ENCODE measurements at regions not wholly inside any gene's neighbourhood (a gene's known extent, or its start where the extent isn't known, plus 50 kb on each side); places are given as distances from the start of the nearest gene placed in this dataset.

DNA sequence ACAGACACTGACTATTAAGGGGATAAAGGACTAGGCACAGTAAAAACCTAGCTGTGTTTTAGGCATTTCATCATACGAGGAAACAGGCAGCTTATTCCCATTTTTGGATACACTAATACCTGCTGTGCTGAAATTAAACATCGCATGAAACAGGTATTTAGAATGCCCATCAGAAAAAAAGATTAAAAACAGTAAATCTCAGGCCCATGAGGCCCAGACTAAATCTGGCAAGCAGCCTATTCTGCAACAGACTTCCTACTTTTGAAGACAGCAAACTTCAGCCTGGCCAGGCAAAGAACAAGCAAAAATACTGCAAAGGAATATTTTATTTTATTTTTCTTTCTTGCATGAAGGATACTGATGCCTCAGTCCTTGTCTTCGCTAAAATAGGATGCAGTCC is 240.2 kb downstream of the LMO4 start:
- no peak for DNase-seq

DNA sequence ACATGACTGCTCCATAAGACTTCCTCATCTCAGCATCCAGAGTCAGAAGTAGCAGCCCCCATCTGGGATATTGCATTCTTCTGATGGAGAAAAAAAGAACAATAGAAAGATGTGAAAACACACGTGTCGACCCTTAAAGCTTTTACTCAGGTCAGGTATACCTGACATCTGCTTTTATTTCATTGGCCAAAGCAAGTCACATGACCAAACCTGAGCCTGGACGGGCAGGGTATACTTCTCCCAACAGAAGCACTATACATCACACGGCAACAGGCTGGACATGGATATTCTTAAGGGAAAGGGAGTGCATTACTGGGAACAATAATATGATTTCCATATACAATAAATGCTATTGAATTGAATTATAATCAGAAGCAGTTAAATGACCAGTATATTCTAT is 243.3 kb downstream of the LMO4 start:
- DNase-seq: no peak

- no peak for DNase-seq
These were observed 244.2 kb downstream of the LMO4 start for GRCh38 chr1:87572891-87573290.

DNA sequence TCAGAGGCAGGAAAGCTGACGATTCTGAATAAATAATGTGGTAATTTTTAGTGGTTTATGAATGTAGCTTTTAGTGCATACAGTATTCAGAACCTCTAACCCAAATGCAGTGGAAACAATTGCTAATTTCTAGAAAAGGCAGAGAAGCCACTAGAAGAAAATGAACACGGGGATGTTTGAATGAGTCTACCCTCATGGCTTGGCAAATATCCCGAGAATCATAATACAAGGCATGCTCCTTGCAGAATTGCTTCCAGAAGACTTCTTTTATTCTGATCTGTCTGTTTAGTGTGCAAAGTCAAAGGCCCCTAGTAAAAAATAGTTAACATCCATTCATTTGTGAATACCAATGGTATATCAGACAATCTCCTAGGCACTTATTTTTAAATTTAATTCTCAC is 246.8 kb downstream of the LMO4 start:
- no peak for DNase-seq

DNA sequence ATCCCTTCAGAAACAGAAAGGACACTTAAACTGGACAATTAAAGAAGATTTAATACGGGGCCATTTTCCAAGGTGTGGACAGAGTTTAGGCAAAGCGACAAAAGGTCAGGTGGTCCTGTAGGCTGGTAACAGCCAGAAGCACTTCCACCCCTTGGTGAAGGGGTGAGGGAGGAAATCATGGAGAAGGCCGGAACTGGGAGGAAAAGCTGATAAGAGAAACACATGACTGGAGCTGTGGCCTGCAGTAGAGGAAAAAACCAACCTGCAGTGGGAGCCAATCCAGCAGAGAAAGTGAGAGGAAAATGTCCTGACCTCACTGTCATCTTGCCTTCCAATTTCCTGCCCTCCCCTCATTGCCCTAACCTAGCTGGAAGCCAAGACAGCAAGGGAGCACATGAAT is 249.8 kb downstream of the LMO4 start:
- no peak for DNase-seq

DNA sequence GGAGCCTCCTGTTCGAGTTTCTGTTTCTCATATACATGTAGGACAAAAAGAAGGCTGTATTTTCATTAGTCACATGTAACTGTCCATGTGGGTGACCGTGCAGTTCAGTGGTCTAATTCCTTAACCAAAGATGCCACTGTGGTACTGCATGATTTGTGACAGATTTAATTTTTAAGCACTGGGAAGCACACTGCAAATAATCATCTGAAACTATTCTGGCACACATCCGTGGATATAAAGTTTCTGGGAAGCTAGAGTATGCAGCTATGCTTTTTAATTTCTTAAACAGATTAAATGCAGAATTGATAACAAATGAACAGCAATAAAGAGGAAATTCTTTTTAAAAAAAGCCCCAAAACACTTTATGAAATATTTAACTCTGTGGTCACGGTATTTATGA is 254.8 kb downstream of the LMO4 start:
- no peak for DNase-seq

DNA sequence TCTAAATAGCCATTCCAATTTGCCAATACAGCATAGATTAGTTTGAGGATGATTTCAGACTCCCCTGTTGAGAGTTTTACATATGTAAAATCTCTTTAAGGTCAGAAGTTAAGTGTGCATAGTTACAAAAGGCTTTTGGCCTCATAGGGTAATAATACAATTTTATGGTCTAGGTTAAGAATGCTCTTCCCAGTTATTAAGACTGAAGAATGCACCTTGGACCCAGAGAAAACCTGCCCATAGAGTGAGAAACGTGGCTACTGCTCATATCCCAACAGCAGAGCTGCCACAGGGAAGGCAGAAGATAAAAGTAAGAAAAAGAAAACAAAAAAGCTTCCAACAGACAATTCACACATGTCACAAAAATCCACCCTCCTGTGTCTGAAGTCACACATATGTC is 255.9 kb downstream of the LMO4 start:
- DNase-seq: no peak

DNA sequence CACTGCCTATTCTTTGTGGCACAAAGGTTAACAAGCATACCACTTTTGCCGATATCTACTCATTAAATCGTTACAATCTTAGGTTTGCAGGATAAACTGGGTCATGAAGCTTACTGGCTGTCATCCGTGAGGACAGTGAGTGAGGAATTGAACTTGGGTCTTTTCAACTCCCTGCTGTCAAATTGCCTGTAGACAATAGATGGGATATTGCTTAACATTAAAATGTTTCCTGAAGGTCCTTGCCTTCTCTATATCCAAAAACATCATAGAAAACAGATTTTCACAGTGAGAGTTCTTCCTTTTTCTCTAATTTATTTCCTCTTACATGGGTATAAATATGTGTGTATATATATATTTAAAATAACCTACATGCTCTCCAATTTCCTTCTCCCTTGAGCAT is 257.8 kb downstream of the LMO4 start:
- DNase-seq: no peak

DNA sequence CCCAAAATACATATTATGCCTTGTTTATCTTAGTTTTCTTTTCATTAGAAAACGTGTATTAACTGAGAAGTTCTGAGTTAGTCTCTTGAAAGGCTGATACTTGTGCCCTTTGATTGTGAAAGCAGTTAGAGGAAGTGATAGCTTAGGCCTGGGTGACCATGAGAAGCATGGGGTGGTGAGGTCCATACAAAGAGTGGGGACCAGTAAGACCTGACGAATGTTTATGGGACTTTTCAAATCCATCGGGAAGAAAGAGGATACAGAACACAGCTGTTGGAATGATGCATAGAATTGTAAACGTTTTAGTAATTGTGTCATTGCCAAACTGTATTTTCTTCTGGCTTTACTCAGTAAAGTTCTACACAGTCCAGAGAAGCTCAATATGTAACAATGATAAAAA is 259.8 kb downstream of the LMO4 start:
- no peak for DNase-seq

DNA sequence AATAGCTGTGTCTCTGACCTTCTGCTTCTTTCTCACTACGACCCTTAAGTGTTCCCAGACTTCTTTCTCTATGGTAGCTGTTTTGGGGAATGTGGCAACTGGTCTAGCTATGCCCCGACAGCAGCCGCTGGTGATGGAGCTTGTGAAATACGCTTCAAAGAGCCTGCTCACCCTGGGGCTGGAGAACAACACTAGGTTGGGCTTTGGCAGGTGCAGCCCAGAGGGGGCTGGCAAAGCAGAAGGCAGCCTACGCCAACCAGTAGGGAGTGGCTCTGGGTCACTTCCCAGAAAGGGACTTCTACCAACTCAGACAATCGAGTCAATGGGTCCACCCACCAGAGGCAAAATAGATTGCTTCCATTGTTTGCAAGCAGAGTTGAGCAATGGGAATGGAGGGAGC is 262.8 kb downstream of the LMO4 start:
- DNase-seq: no peak

GRCh38 chr1:87592156-87592555 is 263.5 kb downstream of the LMO4 start:
- DNase-seq: no peak

DNA sequence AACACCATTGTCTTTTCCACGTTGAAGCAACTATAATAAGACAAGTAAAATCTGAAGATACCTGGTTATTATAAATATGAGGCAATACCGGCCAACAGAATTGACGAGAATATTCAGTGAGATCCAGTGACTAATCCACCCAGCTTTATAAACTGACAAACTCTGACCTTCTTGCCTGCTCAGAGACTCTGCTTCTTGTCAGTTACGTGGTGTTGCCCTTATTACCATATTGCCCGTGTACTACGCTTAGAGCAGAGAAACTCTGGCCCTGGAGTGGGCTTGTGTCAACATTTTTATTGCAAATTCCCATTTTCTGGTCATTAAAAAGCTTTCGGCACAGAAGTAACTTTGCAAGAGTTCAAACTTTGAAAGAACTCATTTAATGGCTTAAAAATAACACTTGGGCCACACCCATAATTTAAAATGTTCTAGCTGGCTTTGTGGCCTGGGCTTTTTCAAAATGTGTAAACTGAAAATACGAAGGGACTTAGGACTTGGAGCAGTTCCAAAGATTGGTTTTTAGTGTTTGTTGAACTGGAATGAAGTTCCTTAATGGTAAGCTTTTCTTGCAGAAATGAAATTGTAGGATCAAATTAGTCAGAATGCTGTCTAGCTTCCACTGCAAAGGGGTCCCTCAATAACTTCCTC is 266.2 kb downstream of the LMO4 start:
- DNase-seq: no peak

DNA sequence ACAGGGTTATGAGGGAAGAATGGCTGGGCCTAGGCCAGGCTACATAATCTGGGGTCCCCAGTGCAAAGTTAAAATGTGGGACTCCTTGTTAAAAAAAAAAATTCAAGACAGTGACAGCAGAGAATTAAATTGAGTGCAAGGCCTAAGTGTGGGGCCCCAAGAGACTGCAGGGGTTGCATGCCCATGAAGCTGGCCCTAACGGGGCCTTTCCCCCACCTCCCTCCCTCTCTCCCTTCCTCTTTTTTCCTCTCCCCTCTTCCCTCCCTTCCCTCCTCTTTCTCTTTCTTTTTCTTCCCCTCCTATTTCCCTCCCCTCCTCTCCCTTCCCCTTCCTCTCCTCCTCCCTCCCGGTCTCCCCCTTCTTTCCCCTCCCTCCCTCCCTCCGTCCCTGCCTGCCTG is 266.7 kb downstream of the LMO4 start:
- DNase-seq: no peak

DNA sequence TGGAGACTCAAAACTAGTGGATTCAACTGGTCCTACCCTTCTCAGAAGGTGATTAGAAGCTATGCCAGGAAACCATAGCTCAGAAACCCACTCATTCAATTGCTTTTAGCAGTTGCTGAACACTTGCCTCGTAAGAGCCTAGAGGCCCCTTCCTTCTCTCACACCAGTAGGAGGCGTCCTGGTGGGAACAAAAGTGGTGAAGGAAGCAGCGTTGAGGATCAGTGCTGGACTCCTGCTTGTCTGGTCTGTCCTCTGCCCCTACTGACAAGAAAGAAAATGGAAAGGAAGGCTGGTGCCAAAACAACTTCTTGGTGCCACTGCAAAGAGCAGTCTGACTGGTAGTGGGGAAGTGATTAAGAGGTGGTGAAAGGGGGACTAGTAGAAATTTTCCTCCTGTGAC is 269.7 kb downstream of the LMO4 start:
- no peak for DNase-seq

- no peak for DNase-seq
These were observed 270.9 kb downstream of the LMO4 start for GRCh38 chr1:87599569-87599968.

- DNase-seq: no peak
These were observed 271.6 kb downstream of the LMO4 start for GRCh38 chr1:87600055-87600850.

DNA sequence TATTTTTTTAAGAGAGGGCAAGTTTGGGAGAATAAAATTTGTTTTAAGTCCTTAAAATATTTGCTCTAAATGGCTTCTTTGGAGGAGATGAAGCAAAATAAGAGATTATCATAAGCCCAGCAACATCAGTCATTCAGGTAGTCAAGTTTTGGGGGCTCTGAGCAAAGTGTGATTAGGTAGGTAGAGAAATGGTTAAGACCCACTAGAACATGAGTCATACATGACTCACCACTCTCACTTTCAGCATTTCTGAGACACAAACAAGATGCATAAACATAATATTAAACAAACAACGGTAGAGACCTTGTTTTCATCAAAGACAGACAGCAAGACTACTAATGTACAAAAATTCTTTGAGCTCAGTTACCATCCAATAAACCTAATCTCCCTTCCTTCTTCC is 272.2 kb downstream of the LMO4 start:
- no peak for DNase-seq

DNA sequence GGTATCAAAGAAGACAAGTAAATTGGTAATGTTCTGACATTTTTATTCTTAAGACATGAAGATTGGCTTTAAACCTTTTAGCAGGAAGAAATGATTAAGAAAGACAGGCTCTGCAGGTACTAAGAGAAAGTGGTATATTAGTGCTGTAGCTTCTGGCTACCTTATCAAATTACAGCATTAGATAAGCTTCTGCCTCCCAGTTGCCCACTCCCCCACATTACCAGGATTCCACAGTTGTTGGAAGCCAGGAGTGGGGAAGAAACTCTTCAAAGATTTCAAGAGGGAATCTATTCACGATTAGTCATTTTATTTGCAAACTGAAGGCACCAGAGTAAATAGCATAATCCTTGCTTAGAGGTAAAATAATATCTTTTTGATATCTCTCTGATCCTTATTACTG is 274.9 kb downstream of the LMO4 start:
- no peak for DNase-seq

DNA sequence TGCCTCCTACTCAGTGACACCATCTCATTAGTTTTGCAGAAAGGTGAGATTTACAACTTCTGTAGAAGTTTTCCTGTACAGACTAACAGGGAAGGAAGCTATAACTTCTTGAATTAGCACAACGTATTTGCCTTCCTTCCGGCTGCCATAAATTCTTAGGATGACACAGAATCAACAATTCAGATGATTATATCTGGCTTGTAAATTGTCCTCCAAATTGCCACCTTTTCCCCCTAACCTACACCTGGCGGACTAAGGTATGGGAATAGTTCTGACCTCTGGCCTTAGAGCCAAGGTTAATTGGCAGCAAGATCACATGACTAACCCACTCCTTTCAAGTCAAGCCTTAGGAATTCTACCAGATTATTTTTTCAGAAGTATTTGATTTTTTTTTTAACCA is 284.3 kb downstream of the LMO4 start:
- DNase-seq: no peak

DNA sequence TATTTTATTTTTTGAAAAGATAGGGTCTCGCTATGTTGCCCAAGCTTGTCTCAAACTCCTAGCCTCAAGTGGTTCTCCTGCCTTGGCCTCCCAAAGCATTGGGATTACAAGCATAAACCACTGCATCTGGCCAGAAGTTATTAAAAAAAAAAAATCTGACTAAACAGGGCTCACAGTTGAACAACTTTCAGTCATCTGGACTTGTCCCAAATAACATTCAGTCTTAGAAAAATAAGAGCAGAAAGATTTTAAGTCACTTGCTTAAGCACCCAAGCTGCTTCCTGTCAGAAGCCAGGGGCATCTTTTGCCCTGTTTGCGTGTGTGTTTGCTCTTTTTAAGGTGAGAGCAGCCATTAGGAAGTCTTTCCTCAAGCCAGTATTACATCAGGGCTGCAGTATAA is 286.8 kb downstream of the LMO4 start:
- DNase-seq: no peak

DNA sequence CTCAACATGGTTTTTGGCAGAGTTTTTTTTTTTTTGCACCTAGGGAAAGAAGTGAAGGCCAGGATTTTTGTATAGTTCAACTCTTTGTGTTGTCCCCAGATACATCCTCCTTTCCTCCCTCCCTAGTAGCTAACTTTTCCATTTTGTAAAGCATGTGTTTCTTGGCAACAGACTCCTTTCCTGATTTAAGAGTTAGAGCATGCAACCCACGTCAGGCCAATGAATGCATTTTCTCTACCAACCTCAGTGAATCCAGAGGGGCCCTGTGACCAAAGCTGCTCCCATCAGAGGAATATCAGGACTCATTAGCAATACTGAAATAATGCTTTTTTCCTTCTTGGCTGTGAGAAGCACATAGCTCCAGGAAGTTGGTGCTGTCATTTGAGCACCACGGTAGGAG is 287.2 kb downstream of the LMO4 start:
- no peak for DNase-seq

- DNase-seq: no peak
These were observed 292.1 kb downstream of the LMO4 start for GRCh38 chr1:87620807-87621206.

GRCh38 chr1:87629673-87630072 is 301.0 kb downstream of the LMO4 start:
- no peak for DNase-seq

DNA sequence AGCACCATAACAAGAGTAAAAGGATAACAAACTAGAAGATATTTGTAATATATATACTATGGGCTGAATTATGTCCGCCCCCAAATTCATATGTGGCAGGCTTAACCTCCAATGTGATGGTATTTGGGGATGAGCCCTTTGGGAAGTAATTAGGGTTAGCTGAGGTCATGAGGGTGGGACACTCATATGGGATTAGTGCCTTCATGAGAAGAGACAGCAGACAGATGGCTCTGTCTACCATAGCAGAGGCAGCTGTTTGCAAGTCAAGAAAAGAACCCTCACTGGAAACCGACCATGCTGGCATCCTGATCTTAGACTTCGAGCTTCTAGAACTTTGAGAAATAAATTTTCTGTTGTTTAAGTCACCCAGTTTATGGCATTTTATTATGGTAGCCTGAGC is 303.6 kb downstream of the LMO4 start:
- DNase-seq: no peak
